HEK293T (cell line): ENCODE measurements at regions not wholly inside any gene's neighbourhood (a gene's known extent, or its start where the extent isn't known, plus 50 kb on each side); places are given as distances from the start of the nearest gene placed in this dataset.

ENCODE experiments used
- ARNT ChIP-seq: fragments of 450-650 bp; IDR thresholded peaks from 2 replicates; pipeline ENCODE4 v1.6.1; 2017; ENCODE audit warnings: mild to moderate bottlenecking
- ELF4 ChIP-seq: fragments of 450-650 bp; IDR thresholded peaks from 2 replicates; pipeline ENCODE4 v1.6.1; 2017; ENCODE audit warnings: antibody characterized with exemption
- FOXA1 ChIP-seq: fragments of 450-650 bp; IDR thresholded peaks from 2 replicates; pipeline ENCODE4 v1.6.1; 2016; ENCODE audit warnings: mild to moderate bottlenecking
- FOXM1 ChIP-seq: fragments of 450-650 bp; IDR thresholded peaks from 2 replicates; pipeline ENCODE4 v1.6.1; 2017; ENCODE audit warnings: mild to moderate bottlenecking, borderline replicate concordance
- HDGF ChIP-seq: fragments of 450-650 bp; IDR thresholded peaks from 2 replicates; pipeline ENCODE4 v1.6.1; 2017; ENCODE audit warnings: antibody characterized with exemption, borderline replicate concordance
- L3MBTL2 ChIP-seq: fragments of 450-650 bp; conservative IDR thresholded peaks from 2 replicates; pipeline ENCODE4 v1.6.1; 2016; ENCODE audit warnings: mild to moderate bottlenecking
- NFRKB ChIP-seq: fragments of 450-650 bp; IDR thresholded peaks from 2 replicates; pipeline ENCODE4 v1.6.1; 2016; ENCODE audit warnings: mild to moderate bottlenecking, moderate library complexity
- PKNOX1 ChIP-seq: fragments of 450-650 bp; IDR thresholded peaks from 2 replicates; pipeline ENCODE4 v1.6.1; 2016
- SP1 ChIP-seq: fragments of 450-650 bp; IDR thresholded peaks from 2 replicates; pipeline ENCODE4 v1.6.1; 2017
- SUZ12 ChIP-seq: fragments of 450-650 bp; IDR thresholded peaks from 2 replicates; pipeline ENCODE4 v1.6.1; 2016; ENCODE audit warnings: mild to moderate bottlenecking
- TARDBP ChIP-seq: fragments of 450-650 bp; IDR thresholded peaks from 2 replicates; pipeline ENCODE4 v1.6.1; 2016
- ZNF384 ChIP-seq: fragments of 450-650 bp; IDR thresholded peaks from 2 replicates; pipeline ENCODE4 v1.6.1; 2016

- TF ChIP-seq FOXM1 (no peak), PKNOX1 (no peak), ARNT (no peak), NFRKB (no peak), ELF4 (no peak), HDGF (no peak), ZNF384 (no peak), SP1 (no peak), L3MBTL2 (no peak), SUZ12 (no peak), FOXA1 (no peak), TARDBP (no peak)
Measured at GRCh38 chr6:9801249-9801754, 613.6 kb downstream of the TFAP2A start.
